RWPE1 (cell line): ENCODE measurements at regions not wholly inside any gene's neighbourhood (a gene's known extent, or its start where the extent isn't known, plus 50 kb on each side); places are given as distances from the start of the nearest gene placed in this dataset.

ENCODE experiments used
- CTCF ChIA-PET: fragments of 350-600 bp; sonication (Branson Sonifier 250); formaldehyde crosslinking; extraction: SDS; loops from one replicate; lab custom pipeline; 2021; lab: Yijun Ruan, JAX
- POLR2A ChIA-PET: fragments of 400-600 bp; formaldehyde crosslinking; extraction: SDS; loops from one replicate; lab custom pipeline; 2020; ENCODE audit warnings: antibody characterized with exemption; ENCODE audit not compliant: low non-redundant PET; lab: Yijun Ruan, JAX
- DNase-seq: peaks from one replicate; pipeline ENCODE4 v3.0.0; 2012; ENCODE audit warnings: low spot score
- H3K27ac ChIP-seq: fragments of 450-650 bp; 2 replicates; pipeline ENCODE4 v1.5.1; 2017
- TF ChIP-seq, protein P1 (sequence below): fragments of 450-650 bp; conservative IDR thresholded peaks from 2 replicates; pipeline ENCODE4 v1.5.1; 2017; ENCODE audit warnings: low read depth, mild to moderate bottlenecking

DNA sequence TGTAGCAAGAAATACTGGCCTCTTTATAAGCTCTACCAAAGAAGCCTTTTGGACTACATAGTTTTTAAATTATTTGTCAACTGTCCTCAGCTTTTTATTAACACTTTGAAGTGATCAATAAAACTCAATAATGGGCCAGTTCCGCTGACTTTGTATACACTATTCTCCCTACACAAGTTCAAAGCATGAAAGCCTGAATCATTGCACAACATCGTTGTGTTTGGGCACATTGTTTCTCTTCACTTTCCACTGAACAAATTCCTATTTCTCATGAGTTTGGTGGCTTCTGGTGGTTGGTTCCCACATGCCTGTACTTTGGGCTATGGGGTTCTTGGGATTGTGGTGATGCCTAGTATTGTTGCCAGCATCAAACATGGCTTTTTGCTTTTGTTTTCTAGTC, 561.8 kb upstream of the LRRN3 start:
- TF ChIP-seq, protein P1, sequence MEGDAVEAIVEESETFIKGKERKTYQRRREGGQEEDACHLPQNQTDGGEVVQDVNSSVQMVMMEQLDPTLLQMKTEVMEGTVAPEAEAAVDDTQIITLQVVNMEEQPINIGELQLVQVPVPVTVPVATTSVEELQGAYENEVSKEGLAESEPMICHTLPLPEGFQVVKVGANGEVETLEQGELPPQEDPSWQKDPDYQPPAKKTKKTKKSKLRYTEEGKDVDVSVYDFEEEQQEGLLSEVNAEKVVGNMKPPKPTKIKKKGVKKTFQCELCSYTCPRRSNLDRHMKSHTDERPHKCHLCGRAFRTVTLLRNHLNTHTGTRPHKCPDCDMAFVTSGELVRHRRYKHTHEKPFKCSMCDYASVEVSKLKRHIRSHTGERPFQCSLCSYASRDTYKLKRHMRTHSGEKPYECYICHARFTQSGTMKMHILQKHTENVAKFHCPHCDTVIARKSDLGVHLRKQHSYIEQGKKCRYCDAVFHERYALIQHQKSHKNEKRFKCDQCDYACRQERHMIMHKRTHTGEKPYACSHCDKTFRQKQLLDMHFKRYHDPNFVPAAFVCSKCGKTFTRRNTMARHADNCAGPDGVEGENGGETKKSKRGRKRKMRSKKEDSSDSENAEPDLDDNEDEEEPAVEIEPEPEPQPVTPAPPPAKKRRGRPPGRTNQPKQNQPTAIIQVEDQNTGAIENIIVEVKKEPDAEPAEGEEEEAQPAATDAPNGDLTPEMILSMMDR = no peak
- H3K27ac ChIP-seq = no peak overlapping the region
- no peak for DNase-seq
- POLR2A ChIA-PET = no interaction called here
- CTCF ChIA-PET = no interaction called here

DNA sequence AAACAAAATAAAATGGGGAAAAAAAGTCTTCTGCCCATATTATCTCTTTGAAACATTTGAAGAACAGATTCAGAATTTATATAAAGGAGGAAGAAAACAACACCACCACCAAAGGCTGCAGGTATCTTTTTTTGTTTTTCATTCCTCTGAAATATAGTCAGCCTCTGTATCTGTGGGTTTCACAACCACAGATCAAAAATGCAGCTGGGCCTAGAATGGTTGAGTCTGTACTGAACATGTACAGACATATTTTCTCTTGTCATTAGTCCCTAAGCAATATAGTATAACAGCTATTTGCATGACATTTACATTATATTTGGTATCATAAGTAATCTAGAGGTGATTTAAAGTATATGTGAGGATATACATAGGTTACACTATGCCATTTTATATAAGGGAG, 559.7 kb upstream of the LRRN3 start:
- TF ChIP-seq, protein P1 = no peak

DNA sequence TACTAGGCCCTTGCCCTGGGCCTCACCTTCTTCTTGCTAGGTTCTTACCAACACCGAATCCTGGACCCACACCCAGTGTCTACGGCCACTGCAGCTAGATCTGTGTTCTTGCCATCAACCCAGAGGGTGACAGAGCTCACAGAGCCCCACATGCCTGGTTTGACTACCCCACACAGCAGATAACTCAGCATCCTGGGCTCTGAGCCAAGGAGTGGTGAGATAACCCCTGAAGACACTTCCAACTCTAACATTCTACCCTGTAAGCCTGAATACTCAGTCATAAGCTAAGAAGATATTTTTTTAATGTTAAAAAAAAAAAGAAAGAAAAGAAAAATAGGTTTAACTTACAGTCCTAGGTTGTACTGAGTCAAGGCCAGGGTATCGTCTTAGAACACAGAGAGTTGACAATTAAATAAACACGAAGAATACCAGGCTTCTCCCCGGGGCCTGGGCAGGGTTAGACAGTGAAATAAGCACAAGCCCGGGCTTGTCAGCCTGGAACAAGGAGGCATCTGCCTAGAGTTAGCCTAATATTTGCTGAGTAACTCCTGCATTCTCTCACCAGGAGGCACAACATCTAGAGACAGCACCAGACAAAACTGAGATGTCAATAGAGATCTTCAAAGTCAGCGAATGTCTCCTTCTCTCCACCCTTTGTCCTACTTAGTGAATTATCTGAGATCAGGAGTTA, 556.5 kb upstream of the LRRN3 start:
- TF ChIP-seq, protein P1 = no peak
- H3K27ac ChIP-seq = no peak overlapping the region
- DNase-seq = peak; percentile 75
- POLR2A ChIA-PET = no interaction called here
- CTCF ChIA-PET = no interaction called here

More for the DNA sequence above, 559.7 kb upstream of the LRRN3 start:
- DNase-seq = peak; percentile 13
- H3K27ac ChIP-seq = no peak overlapping the region
- POLR2A ChIA-PET = no interaction called here
- CTCF ChIA-PET = interaction anchor here (0.5 kb wide), 1 partner anchor 1035 kb away, joined by 3 read pairs; no protein-coding TSS in a partner anchor

DNA sequence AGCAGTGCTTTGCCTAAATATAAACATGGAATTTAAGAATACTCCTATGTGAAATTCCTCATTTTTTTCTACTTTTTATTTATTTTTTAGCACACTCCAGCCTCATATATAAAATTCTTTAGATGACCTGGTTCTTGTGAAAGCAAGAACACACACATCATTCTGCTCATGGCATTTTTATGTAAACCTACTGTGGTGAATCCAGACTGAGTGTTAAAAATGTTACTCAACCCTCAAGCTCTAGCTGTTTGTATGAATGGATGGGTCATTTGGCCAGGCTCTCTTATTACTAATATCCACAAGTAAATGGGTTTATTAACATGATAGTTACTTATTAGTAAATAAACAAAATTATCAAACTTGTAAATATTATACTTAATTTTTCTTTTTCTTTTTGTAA, 551.7 kb upstream of the LRRN3 start:
- no peak for DNase-seq
- CTCF ChIA-PET = no interaction called here
- TF ChIP-seq, protein P1 = no peak
- H3K27ac ChIP-seq = no peak overlapping the region
- POLR2A ChIA-PET = no interaction called here

DNA sequence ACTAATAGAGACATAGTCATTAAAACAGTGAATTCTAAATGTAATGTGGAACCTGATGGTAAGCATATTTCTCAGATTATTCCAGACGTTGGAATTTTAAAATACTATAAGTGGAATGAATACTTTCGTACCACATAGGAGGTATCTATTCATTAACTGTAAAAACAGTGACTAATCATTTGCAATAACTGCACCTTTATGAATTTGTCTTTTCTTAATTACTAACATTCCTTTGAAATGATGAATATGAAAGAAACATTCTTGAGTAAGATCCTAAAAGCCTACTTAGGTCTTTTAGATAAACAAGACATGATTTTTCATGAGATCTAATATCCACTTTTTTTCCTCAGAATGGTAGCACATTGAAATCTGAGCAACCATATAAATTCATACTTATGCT, 549.0 kb upstream of the LRRN3 start:
- TF ChIP-seq, protein P1 = no peak
- DNase-seq = peak; percentile 51
- ChIA-PET POLR2A (no interaction called here), CTCF (no interaction called here)
- no peak overlapping the region for H3K27ac ChIP-seq

DNA sequence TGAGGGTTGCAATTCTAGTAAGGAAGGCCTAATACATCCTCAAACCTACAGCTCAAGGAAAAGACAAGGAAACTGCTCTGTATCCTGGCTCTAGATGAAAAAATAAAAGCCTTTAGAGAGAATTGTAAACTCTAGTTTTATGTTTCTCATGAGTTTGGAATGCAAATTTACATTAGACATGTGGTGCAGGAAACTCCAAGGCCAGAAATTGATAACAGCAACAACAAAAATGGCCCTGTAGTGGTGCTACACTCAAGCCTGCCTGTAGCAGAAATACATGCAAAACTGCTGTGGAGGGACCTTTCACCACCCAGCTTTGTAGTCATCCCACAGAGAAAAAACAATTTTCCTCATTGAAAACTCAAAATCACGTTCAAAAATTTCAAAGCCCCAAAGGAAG, 546.7 kb upstream of the LRRN3 start:
- ChIA-PET CTCF (interaction anchor here (0.7 kb wide), 1 partner anchor 888 kb away, joined by 3 read pairs; no protein-coding TSS in a partner anchor), POLR2A (no interaction called here)
- TF ChIP-seq, protein P1 = no peak
- DNase-seq = no peak
- no peak overlapping the region for H3K27ac ChIP-seq
